ENCODE measurements at regions not wholly inside any gene's neighbourhood (a gene's known extent, or its start where the extent isn't known, plus 50 kb on each side); places are given as distances from the start of the nearest gene placed in this dataset.
"Not testable (repeated sequence)": the region's sequence is repeated elsewhere in the genome, so short reads cannot be mapped to it uniquely, and the experiment has no call there.

DNA sequence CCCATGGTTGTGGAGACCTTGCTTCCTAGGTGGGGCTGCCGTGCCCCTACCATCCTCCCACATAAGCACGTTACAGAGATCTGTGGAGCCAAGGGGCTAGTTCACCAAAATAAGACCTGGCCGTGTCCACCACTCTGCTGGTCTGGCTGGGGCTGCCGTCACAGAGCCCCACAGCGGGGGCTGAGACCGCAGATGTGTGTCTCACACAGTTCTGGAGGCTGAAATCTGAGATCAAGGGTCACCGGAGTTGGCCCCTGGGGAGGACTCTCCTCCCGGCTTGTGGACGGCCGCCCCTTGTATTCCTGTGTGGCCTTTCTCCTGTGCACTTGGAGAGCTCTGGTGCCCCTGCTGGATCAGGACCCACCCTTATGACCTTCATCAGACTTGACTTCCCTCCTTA is 147.4 kb downstream of the IGLL1 start:
- TF ChIP-seq, protein P1, sequence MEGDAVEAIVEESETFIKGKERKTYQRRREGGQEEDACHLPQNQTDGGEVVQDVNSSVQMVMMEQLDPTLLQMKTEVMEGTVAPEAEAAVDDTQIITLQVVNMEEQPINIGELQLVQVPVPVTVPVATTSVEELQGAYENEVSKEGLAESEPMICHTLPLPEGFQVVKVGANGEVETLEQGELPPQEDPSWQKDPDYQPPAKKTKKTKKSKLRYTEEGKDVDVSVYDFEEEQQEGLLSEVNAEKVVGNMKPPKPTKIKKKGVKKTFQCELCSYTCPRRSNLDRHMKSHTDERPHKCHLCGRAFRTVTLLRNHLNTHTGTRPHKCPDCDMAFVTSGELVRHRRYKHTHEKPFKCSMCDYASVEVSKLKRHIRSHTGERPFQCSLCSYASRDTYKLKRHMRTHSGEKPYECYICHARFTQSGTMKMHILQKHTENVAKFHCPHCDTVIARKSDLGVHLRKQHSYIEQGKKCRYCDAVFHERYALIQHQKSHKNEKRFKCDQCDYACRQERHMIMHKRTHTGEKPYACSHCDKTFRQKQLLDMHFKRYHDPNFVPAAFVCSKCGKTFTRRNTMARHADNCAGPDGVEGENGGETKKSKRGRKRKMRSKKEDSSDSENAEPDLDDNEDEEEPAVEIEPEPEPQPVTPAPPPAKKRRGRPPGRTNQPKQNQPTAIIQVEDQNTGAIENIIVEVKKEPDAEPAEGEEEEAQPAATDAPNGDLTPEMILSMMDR (IDR thresholded peaks at IDR 0.05): not testable (repeated sequence)
- not testable (repeated sequence) for TF ChIP-seq POLR2AphosphoS5 (IDR thresholded peaks at IDR 0.05; ENCODE audit: low read depth, low read length)
